K562 (cell line): ENCODE measurements at regions not wholly inside any gene's neighbourhood (a gene's known extent, or its start where the extent isn't known, plus 50 kb on each side); places are given as distances from the start of the nearest gene placed in this dataset.

ENCODE experiments used
- CHD2 ChIP-seq: IDR thresholded peaks from 2 replicates; pipeline ENCODE4 v1.6.1; 2011; ENCODE audit warnings: low read depth, low read length
- NFRKB ChIP-seq: fragments of 450-650 bp; IDR thresholded peaks from 2 replicates; pipeline ENCODE4 v1.6.1; 2016; ENCODE audit warnings: low read depth
- ZNF274 ChIP-seq: IDR thresholded peaks from 2 replicates; pipeline ENCODE4 v1.6.1; 2011; ENCODE audit warnings: low read depth, mild to moderate bottlenecking, low read length, moderate library complexity, borderline replicate concordance

DNA sequence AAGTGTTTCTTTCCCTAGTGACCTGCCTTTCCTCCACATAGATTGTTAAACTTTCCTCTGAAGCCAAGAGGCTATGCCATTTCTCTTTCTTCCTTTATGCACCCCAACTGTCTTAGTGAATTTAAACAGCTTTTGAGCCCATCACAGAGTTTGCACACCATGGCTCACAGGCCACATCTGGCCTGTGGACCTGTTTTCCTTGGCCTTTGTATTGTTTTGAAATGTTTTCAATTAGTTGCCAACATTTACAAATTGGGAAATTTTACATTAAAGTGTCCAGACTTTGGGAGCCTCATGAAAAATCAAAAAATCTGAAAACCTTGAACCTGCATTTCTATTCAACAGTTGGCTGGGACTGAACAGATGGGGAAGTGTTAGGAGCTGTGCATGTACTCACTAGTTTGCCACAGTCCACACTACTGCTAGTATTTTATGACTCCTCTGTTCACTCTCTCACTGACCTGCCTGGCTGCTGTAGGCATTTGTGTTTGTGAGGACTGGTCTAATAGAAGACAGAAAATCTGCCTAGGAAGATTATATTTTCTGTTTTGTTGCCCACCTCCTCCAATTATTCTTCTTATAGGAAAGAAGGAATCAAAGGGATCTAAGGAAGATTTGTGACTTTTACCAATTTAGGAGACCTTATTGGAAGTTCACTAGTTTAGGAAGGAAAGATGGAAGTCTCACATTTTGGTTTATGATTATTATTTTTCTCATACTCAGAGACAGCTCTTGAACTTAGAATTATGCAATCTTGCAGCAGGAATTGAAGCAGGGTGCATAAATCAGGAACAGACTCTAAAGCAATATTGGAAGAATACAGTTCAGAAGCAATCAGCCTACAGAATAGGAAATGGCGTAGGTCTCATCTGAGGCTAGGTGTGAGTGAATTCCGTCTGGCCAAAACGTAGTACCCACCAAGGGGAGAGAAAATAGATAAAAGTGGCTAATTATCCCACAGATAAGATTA, 134.7 kb downstream of the HLX start:
- TF ChIP-seq ZNF274 = no peak
- TF ChIP-seq NFRKB = no peak
- TF ChIP-seq CHD2 = no peak
